ENCODE measurements at regions not wholly inside any gene's neighbourhood (a gene's known extent, or its start where the extent isn't known, plus 50 kb on each side); places are given as distances from the start of the nearest gene placed in this dataset.
"Not testable (repeated sequence)": the region's sequence is repeated elsewhere in the genome, so short reads cannot be mapped to it uniquely, and the experiment has no call there.

DNA sequence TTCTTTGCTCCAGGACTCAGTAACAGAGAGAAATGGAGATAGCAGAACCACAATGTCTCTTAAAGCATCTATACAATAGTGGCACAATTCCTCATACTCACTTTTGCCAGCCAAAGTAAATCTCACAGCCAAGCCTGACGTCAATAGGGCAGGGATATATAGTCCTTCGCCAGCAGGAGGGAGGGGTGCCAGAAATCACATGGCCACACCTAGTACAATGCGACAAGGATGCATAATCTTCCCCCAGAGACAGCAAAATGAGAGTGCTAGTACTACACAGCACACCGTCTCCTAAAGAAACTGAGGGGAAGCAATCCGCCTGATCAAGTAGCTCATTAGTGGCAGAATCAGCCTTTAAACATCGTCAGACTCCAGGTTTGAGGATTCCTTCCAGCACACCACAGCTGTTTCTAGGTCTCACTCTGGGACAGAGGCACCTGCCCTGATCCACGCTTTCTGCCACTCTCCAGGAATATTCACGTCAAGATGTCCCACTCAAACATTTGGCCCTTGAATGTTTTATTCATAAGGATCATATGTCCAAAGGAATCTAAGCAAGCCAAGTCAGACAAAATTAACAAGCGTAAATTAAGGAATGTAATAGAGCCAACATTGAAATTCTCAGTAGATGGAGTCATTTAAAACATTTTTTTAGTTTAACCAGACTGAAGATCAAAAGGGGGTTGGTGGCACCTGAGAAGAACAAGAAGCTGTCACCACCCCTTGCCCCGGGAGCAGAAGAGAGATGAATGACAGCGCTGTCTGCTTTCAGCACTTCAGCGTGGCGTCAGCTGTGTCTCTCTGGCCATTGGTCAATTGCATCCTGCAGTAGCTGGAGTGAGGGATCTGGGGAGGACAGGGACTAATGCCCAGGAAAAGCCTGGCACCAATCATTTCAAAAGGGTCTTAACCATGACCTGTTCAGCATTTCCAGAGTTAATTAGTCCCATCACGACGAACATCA, 63.5 kb upstream of the SERP2 start:
- Histone ChIP-seq H3K27ac (peak overlapping the region; percentile 54 to 63), H3K4me3 (no peak overlapping the region)

DNA sequence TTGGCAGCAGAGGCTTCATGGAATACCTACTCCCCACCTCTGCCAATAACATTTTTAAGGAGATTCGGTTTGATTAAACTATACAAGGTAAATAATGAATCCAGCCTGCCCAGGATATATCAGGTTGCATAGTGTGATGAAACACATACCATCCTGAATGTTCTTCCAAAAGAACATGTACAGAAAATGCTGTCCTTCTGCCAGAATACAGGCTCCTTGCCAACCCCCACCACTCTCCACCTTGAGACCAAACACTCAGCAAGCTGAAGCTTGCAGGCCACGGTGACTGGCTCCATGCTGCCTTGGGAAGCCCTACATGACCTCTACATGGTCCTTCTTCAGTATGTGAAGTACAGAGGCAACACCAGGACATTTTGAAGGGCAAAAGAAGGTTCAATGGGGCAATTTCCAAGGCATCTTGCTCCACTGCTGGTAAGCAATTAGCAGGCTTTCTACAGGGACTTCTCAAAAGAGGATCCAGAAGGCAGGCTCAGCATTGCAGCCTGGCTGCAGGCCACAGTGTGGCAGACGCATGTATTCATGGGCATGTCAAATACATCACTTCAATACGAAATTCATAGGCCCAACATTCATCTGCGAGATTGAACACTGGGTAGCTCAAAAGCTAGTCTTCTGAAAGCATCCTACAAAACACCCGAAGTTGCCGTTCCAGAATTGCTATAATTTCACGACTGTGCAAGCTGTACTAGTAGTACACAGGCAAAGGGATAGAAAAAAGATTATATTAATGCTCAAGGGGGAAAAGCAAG, 62.4 kb upstream of the SERP2 start:
- intact Hi-C loops (cut with DNase I; ENCODE audit: low total_unique reads) = no loop called here
- peak; percentile 58 to 81 for DNase-seq (ENCODE audit: low spot score in 2 of 2)

More for the DNA sequence above, 63.5 kb upstream of the SERP2 start:
- Histone ChIP-seq H3K4me1 (peaks cover 0 to 13% of the 10 kb centered on the region in 2 donors), H3K36me3 (no peaks in the 10 kb centered on the region), H3K27me3 (no peaks in the 10 kb centered on the region), H3K9me3 (no peaks in the 10 kb centered on the region)
- TF ChIP-seq POLR2AphosphoS5 (IDR thresholded peaks at IDR 0.05) = no peak
- TF ChIP-seq, protein P1, sequence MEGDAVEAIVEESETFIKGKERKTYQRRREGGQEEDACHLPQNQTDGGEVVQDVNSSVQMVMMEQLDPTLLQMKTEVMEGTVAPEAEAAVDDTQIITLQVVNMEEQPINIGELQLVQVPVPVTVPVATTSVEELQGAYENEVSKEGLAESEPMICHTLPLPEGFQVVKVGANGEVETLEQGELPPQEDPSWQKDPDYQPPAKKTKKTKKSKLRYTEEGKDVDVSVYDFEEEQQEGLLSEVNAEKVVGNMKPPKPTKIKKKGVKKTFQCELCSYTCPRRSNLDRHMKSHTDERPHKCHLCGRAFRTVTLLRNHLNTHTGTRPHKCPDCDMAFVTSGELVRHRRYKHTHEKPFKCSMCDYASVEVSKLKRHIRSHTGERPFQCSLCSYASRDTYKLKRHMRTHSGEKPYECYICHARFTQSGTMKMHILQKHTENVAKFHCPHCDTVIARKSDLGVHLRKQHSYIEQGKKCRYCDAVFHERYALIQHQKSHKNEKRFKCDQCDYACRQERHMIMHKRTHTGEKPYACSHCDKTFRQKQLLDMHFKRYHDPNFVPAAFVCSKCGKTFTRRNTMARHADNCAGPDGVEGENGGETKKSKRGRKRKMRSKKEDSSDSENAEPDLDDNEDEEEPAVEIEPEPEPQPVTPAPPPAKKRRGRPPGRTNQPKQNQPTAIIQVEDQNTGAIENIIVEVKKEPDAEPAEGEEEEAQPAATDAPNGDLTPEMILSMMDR (IDR thresholded peaks at IDR 0.05) = no peak
- DNase-seq (ENCODE audit: low spot score in 2 of 2) = no peak
- intact Hi-C loops (cut with DNase I; ENCODE audit: low total_unique reads) = no loop called here

DNA sequence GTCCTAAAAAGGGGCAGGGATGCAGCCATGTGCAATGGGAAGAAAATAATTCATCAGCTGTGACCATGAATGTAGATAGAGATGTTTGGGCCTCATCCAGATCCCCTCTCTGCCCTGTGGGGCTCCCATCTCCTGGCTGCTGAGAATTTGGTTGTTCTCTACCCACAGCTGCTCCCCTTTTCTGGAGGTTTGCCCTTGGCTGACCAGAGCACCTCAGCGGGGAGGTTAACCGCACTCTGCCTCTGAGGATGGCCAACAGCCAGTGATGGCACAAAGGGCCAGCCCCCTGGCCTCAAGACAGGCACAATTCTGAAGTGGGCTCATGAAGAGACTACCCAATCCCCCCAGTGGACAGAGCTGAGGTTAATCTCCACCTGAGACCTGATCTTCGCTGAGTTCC, 61.5 kb upstream of the SERP2 start:
- H3K36me3 ChIP-seq = no peaks in the 10 kb centered on the region
- intact Hi-C loops (cut with DNase I; ENCODE audit: low total_unique reads) = loop anchor here (2.0 kb wide), 1 partner anchor 75 kb away; no protein-coding TSS in a partner anchor

More for the DNA sequence above, 62.4 kb upstream of the SERP2 start:
- H3K9me3 ChIP-seq = no peaks in the 10 kb centered on the region
- H3K4me3 ChIP-seq = no peak overlapping the region
- H3K36me3 ChIP-seq = no peaks in the 10 kb centered on the region
- TF ChIP-seq POLR2AphosphoS5 (IDR thresholded peaks at IDR 0.05) (peak in 1 of 3 donors; percentile 31), POLR2A (IDR thresholded peaks at IDR 0.05) (no peak)
- H3K27me3 ChIP-seq = no peaks in the 10 kb centered on the region
- peak overlapping the region; percentile 54 to 68 for H3K27ac ChIP-seq
- H3K4me1 ChIP-seq = peaks cover 0 to 4% of the 10 kb centered on the region in 2 donors

DNA sequence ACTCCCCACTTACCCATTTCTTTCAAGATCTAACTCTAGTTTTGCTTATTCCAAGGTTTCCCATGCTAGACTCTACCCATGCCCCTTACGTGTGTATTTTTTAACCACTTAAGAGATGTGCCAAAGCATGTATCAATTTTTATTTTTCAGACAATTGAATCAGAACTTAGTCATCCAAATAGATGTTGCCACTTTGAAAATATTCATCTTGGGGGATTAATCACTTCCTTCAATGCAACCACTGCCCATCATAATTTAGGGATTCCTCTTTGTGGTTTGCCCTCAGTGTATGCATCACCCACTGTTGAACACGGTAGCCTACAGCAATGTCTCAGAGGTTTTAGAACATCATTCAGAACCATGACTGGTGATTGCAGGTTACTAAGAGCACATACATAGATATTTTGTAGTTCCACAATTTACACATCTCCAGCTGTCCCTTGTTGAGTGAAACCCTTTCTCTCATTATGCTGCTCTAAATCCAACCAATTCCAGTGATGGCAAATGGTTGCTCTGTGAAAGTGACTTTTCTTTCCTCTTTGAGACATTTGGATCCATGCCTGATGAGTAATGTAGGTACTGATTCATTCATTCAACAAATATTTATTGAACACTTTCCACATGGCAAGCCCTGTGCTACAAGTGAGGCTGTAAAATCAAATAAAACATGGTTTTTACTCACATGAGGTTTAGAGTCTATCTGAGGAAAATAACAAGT, 60.6 kb upstream of the SERP2 start:
- Histone ChIP-seq H3K27ac (peak overlapping the region; percentile 36 to 56), H3K4me1 (no peaks in the 10 kb centered on the region), H3K9me3 (no peaks in the 10 kb centered on the region), H3K27me3 (no peaks in the 10 kb centered on the region), H3K36me3 (no peaks in the 10 kb centered on the region), H3K4me3 (no peak overlapping the region)
- intact Hi-C loops (cut with DNase I; ENCODE audit: low total_unique reads) = loop anchor here (2.0 kb wide), 1 partner anchor 76 kb away; no protein-coding TSS in a partner anchor
- TF ChIP-seq POLR2A (IDR thresholded peaks at IDR 0.05) (no peak), POLR2AphosphoS5 (IDR thresholded peaks at IDR 0.05) (no peak)
- TF ChIP-seq, protein P1 (IDR thresholded peaks at IDR 0.05) = no peak
- no peak for DNase-seq (ENCODE audit: low spot score in 2 of 2)

More for the DNA sequence above, 61.5 kb upstream of the SERP2 start:
- Histone ChIP-seq H3K4me3 (no peak overlapping the region), H3K4me1 (no peaks in the 10 kb centered on the region), H3K9me3 (no peaks in the 10 kb centered on the region), H3K27me3 (no peaks in the 10 kb centered on the region), H3K27ac (no peak overlapping the region)
- TF ChIP-seq, protein P1 (IDR thresholded peaks at IDR 0.05) = no peak
- TF ChIP-seq POLR2AphosphoS5 (IDR thresholded peaks at IDR 0.05) (no peak), POLR2A (IDR thresholded peaks at IDR 0.05) (no peak)
- no peak for DNase-seq (ENCODE audit: low spot score in 2 of 2)

DNA sequence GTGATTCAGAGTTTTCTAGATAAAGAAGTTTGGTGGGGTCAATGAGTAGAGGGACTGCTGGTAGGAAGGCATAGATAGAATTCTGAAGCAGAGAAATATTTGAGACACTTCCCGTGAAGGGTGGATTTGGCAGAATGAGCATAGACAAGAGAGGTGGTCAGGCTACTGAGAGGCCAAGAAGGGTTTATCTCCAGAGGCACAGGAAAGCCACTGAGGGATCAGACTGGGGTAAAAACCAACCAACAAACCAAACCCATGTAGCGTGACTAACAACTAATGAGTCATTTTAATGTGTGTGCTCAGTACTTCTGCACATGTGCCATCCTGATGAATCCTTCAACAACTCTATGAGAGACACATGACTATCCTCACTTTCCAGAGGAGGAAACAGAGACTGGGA, 60.0 kb upstream of the SERP2 start:
- no peaks in the 10 kb centered on the region for H3K9me3 ChIP-seq
- no peak overlapping the region for H3K4me3 ChIP-seq
- no peaks in the 10 kb centered on the region for H3K4me1 ChIP-seq
- TF ChIP-seq, protein P1 (IDR thresholded peaks at IDR 0.05) = no peak
- TF ChIP-seq POLR2AphosphoS5 (IDR thresholded peaks at IDR 0.05) (no peak), POLR2A (IDR thresholded peaks at IDR 0.05) (no peak)
- H3K27me3 ChIP-seq = no peaks in the 10 kb centered on the region
- H3K27ac ChIP-seq = peak overlapping the region; percentile 36 to 56
- H3K36me3 ChIP-seq = no peaks in the 10 kb centered on the region
- intact Hi-C loops (cut with DNase I; ENCODE audit: low total_unique reads) = loop anchor here (2.0 kb wide), 1 partner anchor 77 kb away; no protein-coding TSS in a partner anchor
- no peak for DNase-seq (ENCODE audit: low spot score in 2 of 2)

DNA sequence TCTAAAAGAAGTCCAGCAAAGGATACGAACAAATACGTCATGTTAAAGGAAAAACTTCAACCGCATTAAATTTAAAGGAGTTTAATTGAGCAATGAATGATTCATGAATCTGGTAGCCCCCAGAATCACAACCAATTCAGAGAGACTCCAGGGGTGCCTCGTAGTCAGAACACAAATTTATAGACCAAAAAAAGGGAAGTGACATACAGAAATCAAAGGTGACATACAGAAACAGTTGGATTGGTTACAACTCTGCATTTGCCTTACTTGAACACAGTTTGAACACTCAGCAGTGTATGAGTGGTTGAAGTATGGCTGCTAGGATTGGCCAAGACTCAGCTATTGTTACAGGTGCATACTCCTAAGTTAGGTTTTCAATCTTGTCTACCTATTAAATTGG, 59.5 kb upstream of the SERP2 start:
- DNase-seq (ENCODE audit: low spot score in 2 of 2); H3K4me3 ChIP-seq; H3K36me3 ChIP-seq; intact Hi-C loops (cut with DNase I; ENCODE audit: low total_unique reads); H3K4me1 ChIP-seq; H3K27me3 ChIP-seq; H3K27ac ChIP-seq; H3K9me3 ChIP-seq: not testable (repeated sequence)
